GM12864 (cell line): ENCODE measurements at regions not wholly inside any gene's neighbourhood (a gene's known extent, or its start where the extent isn't known, plus 50 kb on each side); places are given as distances from the start of the nearest gene placed in this dataset.
"Not testable (repeated sequence)": the region's sequence is repeated elsewhere in the genome, so short reads cannot be mapped to it uniquely, and the experiment has no call there.

Experiments
- DNase-seq: peaks from one replicate; pipeline ENCODE4 v3.0.0-alpha.2; 2011; ENCODE audit warnings: low read depth
- H3K4me3 ChIP-seq: 2 replicates; pipeline ENCODE4 v1.5.1; 2011; ENCODE audit warnings: mild to moderate bottlenecking, low read depth, low read length, control low read depth

DNA sequence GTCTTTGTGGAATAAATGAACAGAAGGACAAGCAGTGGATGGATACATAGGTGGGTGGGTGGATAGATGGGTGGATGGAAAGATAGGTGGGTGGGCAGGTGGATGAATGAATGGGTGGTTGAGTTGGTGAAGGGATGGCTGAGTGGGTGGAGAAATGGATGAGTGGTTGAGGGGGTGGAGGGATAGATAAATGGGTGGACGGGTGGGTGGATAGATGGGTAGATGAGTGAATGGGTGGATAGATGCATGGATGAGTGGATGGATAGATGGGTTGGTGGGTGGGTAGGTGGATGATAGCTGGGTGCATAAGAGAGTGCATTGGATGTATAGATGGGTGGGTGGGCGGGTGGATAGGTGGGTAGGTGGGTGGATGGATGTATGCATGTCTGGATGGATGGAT, 63.5 kb downstream of the UNC93B1 start:
- DNase-seq, H3K4me3 ChIP-seq: not testable (repeated sequence)

DNA sequence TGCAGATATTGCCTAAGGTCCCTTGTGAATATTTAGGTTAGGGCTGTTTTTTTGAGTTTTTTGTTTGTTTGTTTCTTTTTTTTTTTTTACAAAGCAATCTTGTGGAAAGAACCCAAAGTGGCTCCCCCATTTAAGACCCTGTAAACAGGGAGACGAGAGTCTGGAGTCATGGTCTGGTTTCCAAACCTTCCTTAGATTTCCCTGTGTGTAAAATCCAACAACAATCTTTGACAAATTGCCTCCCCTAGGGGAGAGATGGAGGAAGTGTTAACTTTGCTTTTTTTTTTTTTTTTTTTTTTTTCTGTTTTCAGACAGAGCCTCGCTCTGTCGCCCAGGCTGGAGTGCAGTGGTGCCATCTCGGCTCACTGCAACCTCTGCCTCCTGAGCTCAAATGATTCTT, 64.9 kb downstream of the UNC93B1 start:
- H3K4me3 ChIP-seq, DNase-seq: not testable (repeated sequence)

DNA sequence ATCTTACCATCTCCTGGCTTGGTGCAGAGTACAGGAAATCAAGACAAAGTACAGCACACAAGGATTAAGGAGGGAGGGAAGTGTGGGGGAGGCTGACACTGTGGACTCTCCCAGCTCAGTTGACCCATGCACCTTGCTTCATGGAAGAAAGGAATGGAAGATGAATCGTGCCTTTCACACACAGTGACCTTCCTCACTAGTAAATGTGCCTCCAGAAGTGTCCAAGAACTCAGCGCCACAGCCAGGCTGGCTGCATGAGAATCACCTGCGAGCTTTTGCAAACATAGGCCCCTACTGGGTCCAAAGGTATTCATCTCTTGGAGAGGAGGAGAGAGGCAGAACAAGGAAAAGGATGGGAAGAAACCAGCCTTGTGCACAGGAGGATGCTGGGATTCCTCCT, 65.5 kb downstream of the UNC93B1 start:
- not testable (repeated sequence) for H3K4me3 ChIP-seq

DNA sequence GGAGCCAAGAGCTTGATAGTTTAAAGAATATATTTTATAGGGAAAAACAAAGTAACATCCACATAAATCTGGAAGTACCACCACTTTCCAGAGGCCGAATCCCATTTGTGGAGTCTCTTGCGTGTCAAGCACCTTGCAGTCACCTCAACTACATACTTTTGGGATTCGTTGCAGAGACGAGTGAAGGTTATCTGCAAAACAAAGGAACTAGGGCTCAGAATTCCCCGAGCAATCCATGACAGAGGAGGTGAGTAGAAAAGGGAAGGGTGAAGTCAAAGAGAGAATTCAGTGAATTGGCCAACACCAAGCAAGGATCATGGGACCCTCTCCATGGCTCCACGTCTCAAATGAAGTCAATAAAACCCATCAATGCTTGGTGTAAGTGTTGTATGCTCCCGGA, 80.3 kb downstream of the UNC93B1 start:
- DNase-seq, H3K4me3 ChIP-seq: not testable (repeated sequence)

More for the DNA sequence above, 65.5 kb downstream of the UNC93B1 start:
- DNase-seq: not testable (repeated sequence)

DNA sequence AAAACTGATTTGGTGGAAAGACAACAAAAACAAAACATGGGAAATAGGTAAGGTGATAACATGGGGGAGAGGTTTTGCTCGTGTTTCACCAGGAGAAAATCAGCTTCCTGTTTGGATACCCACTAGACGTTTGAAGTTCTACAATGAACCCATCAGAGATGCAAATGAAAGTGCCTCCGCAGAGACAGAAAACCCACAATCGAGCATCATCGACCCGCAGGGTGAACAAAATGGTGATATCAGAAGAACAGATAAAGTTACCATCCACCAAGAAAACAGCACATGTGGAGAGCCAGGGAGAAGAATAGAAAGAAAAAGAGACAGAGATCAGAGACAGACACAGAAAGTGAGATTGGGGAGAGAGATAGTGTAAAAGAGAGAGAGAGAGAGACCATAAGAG, 83.4 kb downstream of the UNC93B1 start:
- not testable (repeated sequence) for H3K4me3 ChIP-seq, DNase-seq

DNA sequence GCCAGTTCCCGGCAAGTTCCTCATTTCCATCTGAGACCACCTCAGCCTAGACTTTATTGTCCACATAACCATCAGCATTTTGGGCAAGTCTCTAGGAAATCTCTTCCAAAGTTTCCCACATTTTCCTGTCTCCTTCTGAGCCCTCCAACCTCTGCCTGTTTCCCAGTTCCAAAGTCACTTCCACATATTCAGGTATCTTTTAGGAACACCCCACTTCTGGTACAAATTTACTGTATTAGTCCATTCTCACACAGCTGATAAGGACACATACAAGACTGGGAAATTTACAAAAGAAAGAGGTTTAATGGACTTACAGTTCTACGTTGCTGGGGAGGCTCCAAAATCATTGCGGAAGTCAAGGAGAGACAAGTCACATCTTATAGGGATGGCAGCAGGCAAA, 91.7 kb downstream of the UNC93B1 start:
- not testable (repeated sequence) for DNase-seq, H3K4me3 ChIP-seq

DNA sequence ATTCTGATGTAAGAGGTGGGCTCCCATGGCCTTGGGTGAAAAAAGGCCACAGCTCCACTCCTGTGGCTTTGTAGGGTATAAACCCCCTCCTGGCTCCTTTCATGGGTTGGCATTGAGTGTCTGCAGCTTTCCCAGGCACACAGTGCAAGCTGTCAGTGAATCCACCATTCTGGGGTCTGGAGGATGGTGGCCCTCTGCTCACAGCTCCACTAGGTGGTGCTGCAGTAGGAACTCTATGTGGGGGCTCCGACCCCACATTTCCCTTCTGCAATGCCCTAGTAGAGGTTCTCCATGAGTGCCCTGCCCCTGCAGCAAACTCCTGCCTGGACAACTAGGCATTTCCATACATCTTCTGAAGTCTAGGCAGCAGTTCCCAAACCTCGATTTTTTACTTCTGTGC, 92.7 kb downstream of the UNC93B1 start:
- not testable (repeated sequence) for H3K4me3 ChIP-seq, DNase-seq

DNA sequence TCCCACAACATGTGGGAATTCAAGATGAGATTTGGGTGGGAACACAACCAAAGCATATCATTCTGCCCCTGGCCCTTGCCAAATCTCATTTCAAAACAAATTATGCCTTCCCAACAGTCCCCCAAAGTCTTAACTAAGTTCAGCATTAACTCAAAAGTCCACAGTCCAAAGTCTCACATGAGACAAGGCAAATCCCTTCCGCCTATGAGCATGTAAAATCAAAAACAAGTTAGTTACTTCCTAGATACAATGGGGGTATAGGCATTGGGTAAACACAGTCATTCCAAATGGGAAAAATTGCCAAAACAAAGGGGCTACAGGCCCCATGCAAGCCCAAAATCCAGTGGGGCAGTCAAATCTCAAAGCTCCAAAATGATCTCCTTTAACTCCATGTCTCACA, 93.1 kb downstream of the UNC93B1 start:
- H3K4me3 ChIP-seq, DNase-seq: not testable (repeated sequence)

DNA sequence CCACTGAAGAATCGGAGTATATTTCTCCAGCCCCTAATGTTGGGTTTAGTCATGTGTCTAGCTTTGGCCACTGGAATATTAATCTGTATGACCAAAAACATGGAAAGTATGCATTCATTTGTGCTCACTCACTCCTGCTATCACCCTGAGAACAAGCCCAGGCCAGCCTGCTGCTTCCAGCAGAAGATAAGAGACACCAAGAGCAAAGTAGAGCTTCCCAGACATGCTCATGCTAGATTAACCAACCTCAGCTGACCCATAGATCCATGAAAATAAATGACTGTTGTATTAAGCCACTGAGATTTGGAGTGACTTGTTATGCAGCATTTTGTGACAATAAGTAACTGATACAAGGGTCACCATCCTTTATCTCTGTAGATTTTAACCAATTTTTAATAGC, 96.9 kb downstream of the UNC93B1 start:
- not testable (repeated sequence) for H3K4me3 ChIP-seq, DNase-seq

DNA sequence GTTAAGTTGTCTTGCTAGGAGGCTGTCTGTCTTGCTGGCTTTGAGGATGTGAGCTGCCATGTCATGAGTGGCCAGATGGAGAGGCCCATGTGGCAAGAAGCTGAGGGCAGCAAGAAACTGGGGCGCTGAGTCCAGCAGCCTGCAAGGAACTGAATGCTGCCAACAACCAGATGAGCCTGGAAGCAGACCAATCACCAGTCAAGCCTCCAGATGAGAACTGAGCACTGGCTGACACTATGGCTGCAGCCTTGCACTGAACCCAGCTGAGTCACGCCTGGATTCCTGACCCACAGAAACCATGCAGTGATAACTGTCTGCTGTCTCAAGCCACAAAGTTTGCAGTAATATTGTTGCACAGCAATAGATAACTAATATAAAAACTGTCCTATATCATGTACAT, 104.4 kb downstream of the UNC93B1 start:
- not testable (repeated sequence) for DNase-seq, H3K4me3 ChIP-seq

DNA sequence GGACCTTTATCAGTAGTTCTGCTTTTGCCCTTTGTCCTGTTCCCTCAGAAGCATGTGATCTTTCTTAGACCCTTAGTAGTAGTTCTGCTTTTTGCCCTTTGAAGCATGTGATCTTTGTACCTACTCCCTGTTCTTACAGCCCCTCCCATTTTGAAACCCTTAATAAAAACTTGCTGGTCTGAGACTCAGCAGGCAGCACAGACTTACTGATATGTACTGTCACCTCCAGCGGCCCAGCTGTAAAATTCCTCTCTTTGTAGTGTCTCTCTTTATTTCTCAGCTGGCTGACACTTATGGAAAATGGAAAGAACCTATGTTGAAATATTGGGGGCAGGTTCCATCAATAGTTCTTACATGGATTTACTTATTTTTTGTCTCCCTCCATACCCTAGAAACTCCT, 110.4 kb downstream of the UNC93B1 start:
- H3K4me3 ChIP-seq, DNase-seq: not testable (repeated sequence)

DNA sequence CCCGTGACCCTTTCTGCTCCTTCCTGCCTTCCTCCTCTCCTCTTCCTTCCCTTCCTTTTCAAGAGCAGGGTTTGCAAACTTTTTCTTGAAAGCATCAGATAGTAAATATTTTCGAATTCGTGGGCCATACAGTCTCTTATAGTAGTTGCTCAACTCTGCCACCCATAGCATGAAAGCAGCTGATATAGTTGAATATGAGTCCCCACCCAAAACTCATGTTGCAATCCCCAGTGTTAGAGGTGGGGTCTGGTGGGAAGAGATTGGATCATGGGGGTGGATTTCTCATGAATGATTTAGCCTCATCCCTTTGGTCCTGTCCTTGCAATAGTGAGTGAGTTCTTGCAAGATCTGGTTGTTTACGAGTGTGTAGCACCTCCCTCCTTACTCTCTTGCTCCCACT, 114.3 kb downstream of the UNC93B1 start:
- not testable (repeated sequence) for DNase-seq, H3K4me3 ChIP-seq

DNA sequence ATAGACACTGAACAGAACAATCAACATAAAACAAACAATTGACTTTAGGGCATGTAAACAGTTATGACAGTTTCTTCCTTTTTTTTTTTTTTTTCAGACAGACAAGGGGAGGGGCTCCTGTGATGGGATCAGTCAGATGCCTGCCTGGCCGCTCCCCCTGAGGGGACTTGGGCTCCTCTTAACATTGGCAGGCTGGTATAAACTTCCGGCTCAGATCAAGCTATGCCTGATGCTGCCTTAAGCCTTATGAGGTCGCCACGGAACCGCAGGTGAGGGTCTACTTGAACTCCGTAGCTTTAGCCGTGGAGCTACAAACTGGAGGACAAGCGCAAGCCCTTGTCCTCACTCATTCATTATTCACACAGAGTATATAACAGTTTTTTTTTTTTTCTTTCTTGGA, 115.8 kb downstream of the UNC93B1 start:
- DNase-seq, H3K4me3 ChIP-seq: not testable (repeated sequence)

DNA sequence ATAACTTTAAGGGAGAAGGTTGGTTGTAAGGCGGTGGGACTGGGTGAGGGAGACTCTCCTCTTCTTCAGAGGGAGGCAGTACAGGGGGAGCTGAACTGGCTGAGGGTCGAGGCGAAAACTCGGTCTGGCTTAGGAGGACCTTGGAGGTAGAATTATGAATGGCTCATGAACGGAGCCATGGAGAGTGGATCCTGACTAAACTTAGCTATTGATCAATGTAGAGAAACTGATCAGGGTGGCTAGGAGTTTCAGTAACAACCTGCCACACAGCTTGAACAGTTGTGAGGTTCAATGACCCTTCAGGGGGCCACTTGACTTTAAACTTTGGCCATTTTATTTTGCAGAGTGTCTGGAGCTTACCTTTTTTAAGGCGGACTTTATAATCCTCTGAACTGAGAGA, 117.2 kb downstream of the UNC93B1 start:
- not testable (repeated sequence) for DNase-seq, H3K4me3 ChIP-seq

DNA sequence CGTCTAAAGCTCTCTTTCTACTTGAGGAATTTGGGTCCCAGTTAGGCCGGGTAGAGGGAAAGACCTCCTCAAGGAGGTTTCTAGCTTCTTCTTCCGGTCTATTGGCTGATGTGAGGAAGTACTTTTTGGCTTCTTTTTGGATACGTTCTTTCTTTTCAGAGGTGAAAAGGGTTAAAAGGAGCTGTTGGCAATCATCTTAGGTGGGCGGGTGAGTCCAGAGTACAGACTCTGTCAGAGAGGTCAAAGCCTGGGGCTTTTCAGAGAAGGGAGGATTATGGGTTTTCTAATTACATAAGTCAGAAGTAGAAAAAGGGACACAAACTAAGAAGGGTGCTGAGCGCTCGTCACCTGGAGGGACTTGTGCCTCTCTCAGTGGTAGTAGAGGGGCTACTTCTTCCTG, 117.7 kb downstream of the UNC93B1 start:
- H3K4me3 ChIP-seq, DNase-seq: not testable (repeated sequence)

DNA sequence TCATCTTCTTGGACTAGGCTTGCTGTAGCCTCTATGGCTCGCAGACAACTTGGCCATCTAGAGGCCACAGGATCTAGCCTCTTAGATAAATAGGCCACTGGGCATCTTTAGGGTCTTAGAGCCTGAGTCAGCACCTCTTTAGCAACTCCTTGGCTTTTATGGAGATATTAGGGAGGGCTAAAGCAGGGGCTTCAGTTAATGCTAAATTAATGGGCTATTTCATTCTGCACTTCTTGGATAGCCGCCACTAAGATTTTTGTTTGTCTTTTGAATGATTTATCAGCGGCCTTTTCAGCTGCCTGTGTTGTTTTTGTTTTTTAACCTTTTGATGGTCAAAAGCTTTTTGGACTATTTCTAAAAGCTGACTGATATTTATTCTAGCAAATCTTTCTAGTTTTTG, 118.3 kb downstream of the UNC93B1 start:
- not testable (repeated sequence) for H3K4me3 ChIP-seq, DNase-seq

DNA sequence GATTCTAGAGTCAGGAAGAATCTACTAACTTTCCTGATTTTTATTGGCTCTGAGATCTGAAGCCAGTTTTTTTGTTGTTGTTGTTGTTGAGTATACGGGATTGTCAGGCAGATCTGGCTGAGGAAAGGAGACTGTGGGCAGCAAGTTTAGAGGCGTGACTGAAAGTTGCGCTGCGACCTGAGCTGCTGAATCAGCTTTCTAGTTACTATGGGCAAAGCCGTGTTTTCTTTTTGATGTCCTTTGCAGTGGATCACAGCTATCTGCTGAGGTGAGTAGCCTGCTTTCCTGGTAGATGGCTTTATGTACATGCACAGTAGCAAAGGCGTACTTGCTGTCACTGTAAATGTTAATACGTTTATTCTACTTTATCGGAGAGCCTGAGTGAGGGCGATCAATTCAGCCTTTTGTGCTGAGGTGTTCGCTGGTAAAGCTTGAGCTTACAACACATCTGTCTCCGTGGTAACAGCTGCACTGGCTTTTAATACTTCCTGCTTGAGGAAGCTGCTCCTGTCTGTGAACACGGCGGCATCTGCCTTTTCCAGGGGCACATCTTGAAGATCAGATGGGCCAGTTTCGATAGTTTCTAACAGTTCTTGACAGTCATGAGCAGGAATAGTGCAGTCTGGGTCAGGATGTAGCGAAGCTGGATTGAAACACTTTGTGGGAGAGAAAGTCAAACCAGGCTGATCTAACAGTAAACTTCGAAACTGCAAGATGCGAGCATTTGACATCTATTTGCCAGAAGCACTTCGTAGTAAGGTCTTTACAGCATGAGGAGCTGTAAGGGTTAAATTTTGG, 118.9 kb downstream of the UNC93B1 start:
- not testable (repeated sequence) for H3K4me3 ChIP-seq, DNase-seq

DNA sequence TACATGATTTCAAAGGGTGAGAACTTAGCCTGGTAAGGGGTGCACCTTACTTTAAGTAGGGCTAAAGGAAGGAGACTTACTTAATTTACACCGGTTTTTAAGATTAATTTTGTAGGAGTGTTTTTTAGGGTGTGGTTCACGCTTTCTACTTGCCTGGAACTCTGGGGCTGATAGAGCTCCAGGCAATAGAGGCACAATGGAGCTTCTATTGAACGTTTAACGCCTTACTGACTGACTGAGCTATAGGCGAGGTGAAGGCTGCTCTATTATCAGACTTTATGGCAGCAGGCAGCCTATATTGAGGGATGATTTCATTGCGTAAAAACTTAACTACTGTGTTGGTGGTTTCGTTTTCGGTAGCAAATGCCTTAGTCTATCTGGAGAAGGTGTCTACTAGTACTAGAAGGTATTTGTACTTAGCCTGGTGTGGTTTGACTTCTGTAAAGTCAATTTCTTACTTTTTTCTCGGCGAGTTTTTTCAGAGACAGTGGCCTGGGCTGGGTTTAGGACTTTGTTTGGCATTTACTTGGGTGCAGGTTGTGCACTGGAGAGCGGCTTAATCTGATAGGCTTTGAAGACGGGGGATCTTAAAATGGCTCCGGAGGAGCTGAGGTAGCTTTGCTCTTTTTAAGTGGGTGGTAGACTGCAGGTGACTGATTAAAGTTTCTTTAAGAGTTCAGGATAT, 119.7 kb downstream of the UNC93B1 start:
- not testable (repeated sequence) for DNase-seq, H3K4me3 ChIP-seq

DNA sequence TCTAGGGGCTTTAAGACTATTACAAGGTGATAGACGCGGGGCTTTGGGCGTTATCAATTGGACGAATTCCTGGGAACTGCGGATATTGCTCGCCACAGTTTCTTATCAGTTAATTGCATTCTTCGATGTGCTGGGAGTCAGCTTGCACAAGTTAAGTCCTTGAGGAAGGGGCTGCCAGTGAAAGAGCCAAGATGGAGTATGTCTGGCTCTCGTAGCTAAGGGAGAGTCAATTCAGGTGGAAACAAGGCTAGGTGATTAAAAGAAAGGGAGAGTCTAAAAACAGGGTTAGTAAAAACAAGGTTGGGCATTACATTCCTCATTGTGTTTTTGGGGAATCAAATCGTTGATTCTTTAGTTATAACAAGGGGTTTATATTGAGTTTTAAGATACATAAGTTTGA, 121.6 kb downstream of the UNC93B1 start:
- not testable (repeated sequence) for DNase-seq, H3K4me3 ChIP-seq

DNA sequence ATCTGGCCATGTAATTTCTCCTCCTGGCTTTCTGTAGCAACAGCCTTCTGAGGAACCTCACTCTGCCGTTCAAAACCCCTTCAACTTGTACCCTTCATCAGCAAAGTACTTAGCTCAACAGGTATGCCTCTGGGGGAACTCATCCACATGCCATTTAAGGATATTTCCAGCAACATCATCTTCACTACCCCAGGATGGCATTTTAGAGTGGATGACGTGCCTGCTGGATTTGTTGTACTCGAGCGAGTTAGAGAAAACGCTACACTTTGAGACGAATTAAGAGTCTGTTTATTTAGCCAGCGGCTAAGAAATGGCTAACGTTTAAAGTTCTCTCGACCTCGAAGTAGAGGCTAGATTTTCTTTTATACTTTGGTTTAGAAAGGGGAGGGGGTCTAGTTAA, 122.1 kb downstream of the UNC93B1 start:
- not testable (repeated sequence) for H3K4me3 ChIP-seq, DNase-seq
